Nephron progenitor cell (in vitro differentiated cells): ENCODE measurements at regions not wholly inside any gene's neighbourhood (a gene's known extent, or its start where the extent isn't known, plus 50 kb on each side); places are given as distances from the start of the nearest gene placed in this dataset.

Source experiments
- DNase-seq: peaks from one replicate; pipeline ENCODE4 v3.0.0; 2021
- H3K27ac Mint-ChIP-seq: 2 replicates; pipeline ENCODE4 v1.8.0; 2021; ENCODE audit warnings: mild to moderate bottlenecking, moderate library complexity, mixed read lengths
- H3K27me3 Mint-ChIP-seq: 2 replicates; pipeline ENCODE4 v1.8.0; 2021; ENCODE audit warnings: mild to moderate bottlenecking, low read depth, mixed read lengths; ENCODE audit not compliant: poor library complexity
- H3K36me3 Mint-ChIP-seq: 2 replicates; pipeline ENCODE4 v1.8.0; 2021; ENCODE audit warnings: low read depth, mixed read lengths
- H3K4me1 Mint-ChIP-seq: 2 replicates; pipeline ENCODE4 v1.8.0; 2021; ENCODE audit warnings: mixed read lengths
- H3K4me3 Mint-ChIP-seq: 2 replicates; pipeline ENCODE4 v1.8.0; 2021; ENCODE audit warnings: mild to moderate bottlenecking, moderate library complexity, mixed read lengths
- H3K9me3 Mint-ChIP-seq: 2 replicates; pipeline ENCODE4 v1.8.0; 2021; ENCODE audit warnings: mild to moderate bottlenecking, moderate library complexity, mixed read lengths
- TF ChIP-seq, protein P1 (sequence below): fragments of 200-600 bp; sonication (generic); IDR thresholded peaks from 2 replicates; pipeline ENCODE4 v1.5.0; 2021; ENCODE audit warnings: antibody characterized with exemption

- peaks cover 42% of the 10 kb centered on the region for H3K9me3 Mint-ChIP-seq
- H3K27ac Mint-ChIP-seq, result no peak overlapping the region
- TF ChIP-seq, protein P1, sequence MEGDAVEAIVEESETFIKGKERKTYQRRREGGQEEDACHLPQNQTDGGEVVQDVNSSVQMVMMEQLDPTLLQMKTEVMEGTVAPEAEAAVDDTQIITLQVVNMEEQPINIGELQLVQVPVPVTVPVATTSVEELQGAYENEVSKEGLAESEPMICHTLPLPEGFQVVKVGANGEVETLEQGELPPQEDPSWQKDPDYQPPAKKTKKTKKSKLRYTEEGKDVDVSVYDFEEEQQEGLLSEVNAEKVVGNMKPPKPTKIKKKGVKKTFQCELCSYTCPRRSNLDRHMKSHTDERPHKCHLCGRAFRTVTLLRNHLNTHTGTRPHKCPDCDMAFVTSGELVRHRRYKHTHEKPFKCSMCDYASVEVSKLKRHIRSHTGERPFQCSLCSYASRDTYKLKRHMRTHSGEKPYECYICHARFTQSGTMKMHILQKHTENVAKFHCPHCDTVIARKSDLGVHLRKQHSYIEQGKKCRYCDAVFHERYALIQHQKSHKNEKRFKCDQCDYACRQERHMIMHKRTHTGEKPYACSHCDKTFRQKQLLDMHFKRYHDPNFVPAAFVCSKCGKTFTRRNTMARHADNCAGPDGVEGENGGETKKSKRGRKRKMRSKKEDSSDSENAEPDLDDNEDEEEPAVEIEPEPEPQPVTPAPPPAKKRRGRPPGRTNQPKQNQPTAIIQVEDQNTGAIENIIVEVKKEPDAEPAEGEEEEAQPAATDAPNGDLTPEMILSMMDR, result no peak
Measured at GRCh38 chr7:80563561-80564327, 51.9 kb upstream of the GNAT3 start.

DNA sequence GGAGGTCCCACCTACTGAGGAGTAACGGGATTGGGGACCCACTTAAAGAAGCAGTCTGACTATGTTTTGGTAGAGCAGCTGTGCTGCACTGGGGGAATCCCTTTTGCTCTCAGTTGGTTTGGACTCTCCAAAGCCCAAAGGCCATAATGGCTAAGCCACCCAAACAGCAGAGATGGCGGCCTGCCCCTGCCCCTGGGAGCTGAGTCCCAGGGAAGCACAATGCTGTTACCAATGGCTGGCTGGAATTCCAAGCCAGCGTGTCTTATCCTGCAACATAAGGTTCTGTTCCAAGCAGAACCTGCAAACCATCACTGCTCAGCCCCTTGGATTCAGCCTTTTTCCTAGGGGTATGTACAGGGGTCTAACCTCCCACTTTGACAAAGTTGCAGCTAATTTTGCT is 53.7 kb upstream of the GNAT3 start:
- TF ChIP-seq, protein P1, result no peak
- Mint-ChIP-seq H3K4me1 (peaks cover 8% of the 10 kb centered on the region), H3K27me3 (no peaks in the 10 kb centered on the region), H3K36me3 (no peaks in the 10 kb centered on the region), H3K4me3 (no peak overlapping the region), H3K9me3 (peaks cover 24% of the 10 kb centered on the region), H3K27ac (peak overlapping the region; percentile 27)
- no peak for DNase-seq

More at GRCh38 chr7:80563561-80564327, 51.9 kb upstream of the GNAT3 start:
- DNase-seq, result no peak
- Mint-ChIP-seq H3K4me1 (peaks cover 8% of the 10 kb centered on the region), H3K36me3 (no peaks in the 10 kb centered on the region), H3K27me3 (no peaks in the 10 kb centered on the region), H3K4me3 (no peak overlapping the region)

DNA sequence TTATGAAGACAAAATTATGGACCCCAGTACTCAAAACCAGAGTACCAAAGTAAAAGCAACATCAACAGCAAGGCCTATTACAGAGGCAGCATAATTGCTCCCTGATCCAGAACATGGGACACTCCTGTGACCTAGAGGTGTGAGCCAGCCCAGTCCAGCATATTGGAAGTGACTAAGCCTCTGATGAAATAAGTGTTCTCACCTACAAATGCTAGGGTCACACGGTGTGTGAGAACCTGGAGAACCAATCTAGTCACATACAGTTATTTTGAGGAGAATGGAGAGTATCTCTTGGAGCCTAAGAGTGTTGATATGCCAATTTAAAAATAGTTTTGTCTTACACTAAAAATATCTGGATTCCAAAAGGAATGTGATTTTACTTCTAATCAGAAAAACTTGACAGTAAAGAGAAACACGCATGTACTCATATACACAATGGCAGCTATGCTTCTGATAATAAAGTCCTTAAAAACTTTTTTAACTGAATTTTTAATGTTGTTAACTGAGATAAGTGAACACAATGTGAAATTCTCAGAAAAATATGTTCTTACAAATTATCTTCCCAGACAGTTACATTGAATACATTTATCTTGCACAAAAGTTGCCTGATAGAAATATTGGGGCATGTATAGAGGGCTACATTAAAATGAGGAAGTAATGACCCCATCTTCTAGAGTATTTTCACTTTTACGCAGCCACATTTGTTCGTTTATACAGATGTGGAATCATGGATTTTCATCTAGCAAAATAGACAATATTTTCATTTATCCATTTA is 56.8 kb upstream of the CD36 start:
- Mint-ChIP-seq H3K36me3 (no peaks in the 10 kb centered on the region), H3K9me3 (peaks cover 8% of the 10 kb centered on the region), H3K27me3 (no peaks in the 10 kb centered on the region), H3K4me1 (no peaks in the 10 kb centered on the region), H3K4me3 (no peak overlapping the region), H3K27ac (no peak overlapping the region)
- TF ChIP-seq, protein P1, result no peak
- DNase-seq, result no peak

GRCh38 chr7:80583901-80584300 is 54.5 kb upstream of the CD36 start:
- Mint-ChIP-seq H3K9me3 (no peaks in the 10 kb centered on the region), H3K4me1 (no peaks in the 10 kb centered on the region), H3K4me3 (no peak overlapping the region), H3K27me3 (no peaks in the 10 kb centered on the region), H3K36me3 (no peaks in the 10 kb centered on the region), H3K27ac (no peak overlapping the region)
- no peak for DNase-seq
- TF ChIP-seq, protein P1, result no peak

- DNase-seq, result no peak
- Mint-ChIP-seq H3K4me1 (no peaks in the 10 kb centered on the region), H3K4me3 (no peak overlapping the region), H3K36me3 (no peaks in the 10 kb centered on the region), H3K27ac (no peak overlapping the region), H3K27me3 (no peaks in the 10 kb centered on the region), H3K9me3 (no peaks in the 10 kb centered on the region)
- TF ChIP-seq, protein P1, result no peak
Measured at GRCh38 chr7:80584778-80585177, 53.7 kb upstream of the CD36 start.
